ENCODE measurements at regions not wholly inside any gene's neighbourhood (a gene's known extent, or its start where the extent isn't known, plus 50 kb on each side); places are given as distances from the start of the nearest gene placed in this dataset.

- no peak for TF ChIP-seq CTCF (IDR thresholded peaks at IDR 0.05)
- DNase-seq (ENCODE audit: low spot score): no peak
- H3K27ac Mint-ChIP-seq (ENCODE audit: unreplicated experiment): no peak overlapping the region
- H3K27me3 Mint-ChIP-seq (ENCODE audit: low read depth): peaks cover 12% of the 10 kb centered on the region
- no peaks in the 10 kb centered on the region for H3K36me3 Mint-ChIP-seq (ENCODE audit: low read depth)
- H3K4me3 Mint-ChIP-seq (ENCODE audit: unreplicated experiment): no peak overlapping the region
- H3K4me1 Mint-ChIP-seq (ENCODE audit: low read depth): no peaks in the 10 kb centered on the region
- H3K9me3 Mint-ChIP-seq (ENCODE audit: low read depth): no peaks in the 10 kb centered on the region
Observed at GRCh38 chr9:26413611-26414010, 479.0 kb downstream of the CAAP1 start.

GRCh38 chr9:26412446-26412845 is 480.2 kb downstream of the CAAP1 start:
- no peak for TF ChIP-seq CTCF (IDR thresholded peaks at IDR 0.05)
- no peak overlapping the region for H3K27ac Mint-ChIP-seq (ENCODE audit: unreplicated experiment)
- no peaks in the 10 kb centered on the region for H3K9me3 Mint-ChIP-seq (ENCODE audit: low read depth)
- H3K36me3 Mint-ChIP-seq (ENCODE audit: low read depth): no peaks in the 10 kb centered on the region
- DNase-seq (ENCODE audit: low spot score): no peak
- H3K4me1 Mint-ChIP-seq (ENCODE audit: low read depth): no peaks in the 10 kb centered on the region
- H3K27me3 Mint-ChIP-seq (ENCODE audit: low read depth): peaks cover 19% of the 10 kb centered on the region
- H3K4me3 Mint-ChIP-seq (ENCODE audit: unreplicated experiment): no peak overlapping the region

GRCh38 chr9:26406676-26407075 is 485.9 kb downstream of the CAAP1 start:
- Mint-ChIP-seq H3K4me1 (ENCODE audit: low read depth) (no peaks in the 10 kb centered on the region), H3K9me3 (ENCODE audit: low read depth) (no peaks in the 10 kb centered on the region), H3K27me3 (ENCODE audit: low read depth) (peaks cover 28% of the 10 kb centered on the region), H3K27ac (ENCODE audit: unreplicated experiment) (no peak overlapping the region), H3K36me3 (ENCODE audit: low read depth) (no peaks in the 10 kb centered on the region), H3K4me3 (ENCODE audit: unreplicated experiment) (no peak overlapping the region)
- no peak for TF ChIP-seq CTCF (IDR thresholded peaks at IDR 0.05)
- no peak for DNase-seq (ENCODE audit: low spot score)

GRCh38 chr9:26399556-26399955 is 493.0 kb downstream of the CAAP1 start:
- H3K27me3 Mint-ChIP-seq (ENCODE audit: low read depth): peaks cover 13% of the 10 kb centered on the region
- no peaks in the 10 kb centered on the region for H3K9me3 Mint-ChIP-seq (ENCODE audit: low read depth)
- no peak for TF ChIP-seq CTCF (IDR thresholded peaks at IDR 0.05)
- no peak overlapping the region for H3K4me3 Mint-ChIP-seq (ENCODE audit: unreplicated experiment)
- DNase-seq (ENCODE audit: low spot score): no peak
- H3K4me1 Mint-ChIP-seq (ENCODE audit: low read depth): no peaks in the 10 kb centered on the region
- no peak overlapping the region for H3K27ac Mint-ChIP-seq (ENCODE audit: unreplicated experiment)
- no peaks in the 10 kb centered on the region for H3K36me3 Mint-ChIP-seq (ENCODE audit: low read depth)

GRCh38 chr9:26394025-26394424 is 498.6 kb downstream of the CAAP1 start:
- Mint-ChIP-seq H3K4me1 (ENCODE audit: low read depth) (no peaks in the 10 kb centered on the region), H3K9me3 (ENCODE audit: low read depth) (peaks cover 12% of the 10 kb centered on the region), H3K4me3 (ENCODE audit: unreplicated experiment) (no peak overlapping the region), H3K36me3 (ENCODE audit: low read depth) (no peaks in the 10 kb centered on the region), H3K27ac (ENCODE audit: unreplicated experiment) (no peak overlapping the region), H3K27me3 (ENCODE audit: low read depth) (peaks cover 4% of the 10 kb centered on the region)
- TF ChIP-seq CTCF (IDR thresholded peaks at IDR 0.05): no peak
- peak; percentile 59 for DNase-seq (ENCODE audit: low spot score)
